Epidermal melanocyte (primary cell): ENCODE measurements at regions not wholly inside any gene's neighbourhood (a gene's known extent, or its start where the extent isn't known, plus 50 kb on each side); places are given as distances from the start of the nearest gene placed in this dataset.
"Not testable (repeated sequence)": the region's sequence is repeated elsewhere in the genome, so short reads cannot be mapped to it uniquely, and the experiment has no call there.

Experiments used
- DNase-seq: peaks from one replicate; pipeline ENCODE4 v3.0.0; 2011; ENCODE audit warnings: low spot score; ENCODE audit not compliant: insufficient read length

GRCh38 chr6:84877515-84878210 is 113.3 kb upstream of the TBX18 start:
- DNase-seq = no peak

GRCh38 chr6:84876723-84877514 is 112.5 kb upstream of the TBX18 start:
- no peak for DNase-seq

- DNase-seq = no peak
These were observed 108.8 kb upstream of the TBX18 start for GRCh38 chr6:84872996-84873723.

- no peak for DNase-seq
These were observed 107.5 kb upstream of the TBX18 start for GRCh38 chr6:84871925-84872324.

GRCh38 chr6:84870672-84871071 is 106.3 kb upstream of the TBX18 start:
- no peak for DNase-seq

- no peak for DNase-seq
These were observed 103.8 kb upstream of the TBX18 start for GRCh38 chr6:84868149-84868548.

GRCh38 chr6:84867521-84867920 is 103.1 kb upstream of the TBX18 start:
- DNase-seq = no peak

- DNase-seq = no peak
These were observed 102.3 kb upstream of the TBX18 start for GRCh38 chr6:84866715-84867114.

GRCh38 chr6:84865372-84865771 is 101.0 kb upstream of the TBX18 start:
- DNase-seq = not testable (repeated sequence)

- no peak for DNase-seq
These were observed 98.4 kb upstream of the TBX18 start for GRCh38 chr6:84862843-84863242.

GRCh38 chr6:84860920-84861319 is 96.5 kb upstream of the TBX18 start:
- DNase-seq = no peak

GRCh38 chr6:84860509-84860908 is 96.1 kb upstream of the TBX18 start:
- no peak for DNase-seq

- DNase-seq = no peak
These were observed 90.5 kb upstream of the TBX18 start for GRCh38 chr6:84854811-84855400.

- no peak for DNase-seq
These were observed 89.5 kb upstream of the TBX18 start for GRCh38 chr6:84853901-84854300.

- DNase-seq = no peak
These were observed 84.6 kb upstream of the TBX18 start for GRCh38 chr6:84848960-84849359.

- no peak for DNase-seq
These were observed 83.2 kb upstream of the TBX18 start for GRCh38 chr6:84847390-84848160.

GRCh38 chr6:84842525-84843166 is 78.2 kb upstream of the TBX18 start:
- DNase-seq = peak; percentile 43

GRCh38 chr6:84837068-84837866 is 72.9 kb upstream of the TBX18 start:
- DNase-seq = not testable (repeated sequence)

GRCh38 chr6:84836366-84836765 is 72.0 kb upstream of the TBX18 start:
- no peak for DNase-seq

- no peak for DNase-seq
These were observed 70.9 kb upstream of the TBX18 start for GRCh38 chr6:84835340-84835739.
